ENCODE measurements at regions not wholly inside any gene's neighbourhood (a gene's known extent, or its start where the extent isn't known, plus 50 kb on each side); places are given as distances from the start of the nearest gene placed in this dataset.

DNA sequence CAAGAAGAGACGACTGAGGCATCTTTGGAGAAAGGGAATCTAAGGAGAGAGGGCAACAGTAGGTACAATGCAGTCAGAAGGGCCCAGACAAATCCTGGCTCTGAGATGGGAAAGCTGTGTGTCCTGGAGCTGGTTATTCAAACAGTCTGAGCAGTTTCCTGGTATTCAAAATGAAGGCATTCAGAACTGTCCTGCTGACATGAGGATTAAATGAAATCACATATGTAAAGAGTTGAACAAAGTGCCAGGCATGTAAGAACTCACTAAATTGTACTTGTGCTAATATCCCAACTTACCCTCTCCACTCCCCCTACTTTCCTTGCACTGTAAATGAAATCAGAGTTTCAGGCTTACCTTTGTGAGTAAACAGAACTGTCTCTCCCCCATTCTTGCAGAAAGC, 60.9 kb upstream of the LDB2 start:
- Histone ChIP-seq H3K79me2 (ENCODE audit: low read length) (no peaks in the 10 kb centered on the region), H3K9ac (ENCODE audit: low read length) (no peak overlapping the region), H3K27me3 (ENCODE audit: low read length) (no peaks in the 10 kb centered on the region), H3K36me3 (ENCODE audit: low read depth, low read length) (no peaks in the 10 kb centered on the region), H3K4me3 (ENCODE audit: low read length) (no peak overlapping the region), H3K27ac (ENCODE audit: low read length) (no peak overlapping the region), H3K4me2 (ENCODE audit: low read length) (no peak overlapping the region), H4K20me1 (ENCODE audit: low read length) (no peaks in the 10 kb centered on the region), H3K9me2 (replicated peaks; ENCODE audit: low read length) (no peaks in the 10 kb centered on the region), H3K9me3 (ENCODE audit: low read length) (no peaks in the 10 kb centered on the region), H3F3A (ENCODE audit: low read length, unreplicated experiment) (no peaks in the 10 kb centered on the region), H2AFZ (ENCODE audit: low read length) (no peak overlapping the region), H3K4me1 (ENCODE audit: insufficient read depth, low read length) (no peaks in the 10 kb centered on the region)
- no peak for ATAC-seq
- ChIA-PET POLR2A (ENCODE audit: unreplicated experiment) (no interaction called here), CTCF (no interaction called here)
- intact Hi-C loops (cut with micrococcal nuclease), result no loop called here
- no TSS peak for BruUV-seq (replicated peaks)
- no peak for DNase-seq
- no peak for TF ChIP-seq EZH2phosphoT487 (IDR thresholded peaks at IDR 0.05; ENCODE audit: borderline replicate concordance, low read length)
- TF ChIP-seq CTCF (conservative IDR thresholded peaks at IDR 0.05; ENCODE audit: low read depth, low read length), result no peak
- TF ChIP-seq EZH2 (IDR thresholded peaks at IDR 0.05; ENCODE audit: low read length, unreplicated experiment), result no peak

DNA sequence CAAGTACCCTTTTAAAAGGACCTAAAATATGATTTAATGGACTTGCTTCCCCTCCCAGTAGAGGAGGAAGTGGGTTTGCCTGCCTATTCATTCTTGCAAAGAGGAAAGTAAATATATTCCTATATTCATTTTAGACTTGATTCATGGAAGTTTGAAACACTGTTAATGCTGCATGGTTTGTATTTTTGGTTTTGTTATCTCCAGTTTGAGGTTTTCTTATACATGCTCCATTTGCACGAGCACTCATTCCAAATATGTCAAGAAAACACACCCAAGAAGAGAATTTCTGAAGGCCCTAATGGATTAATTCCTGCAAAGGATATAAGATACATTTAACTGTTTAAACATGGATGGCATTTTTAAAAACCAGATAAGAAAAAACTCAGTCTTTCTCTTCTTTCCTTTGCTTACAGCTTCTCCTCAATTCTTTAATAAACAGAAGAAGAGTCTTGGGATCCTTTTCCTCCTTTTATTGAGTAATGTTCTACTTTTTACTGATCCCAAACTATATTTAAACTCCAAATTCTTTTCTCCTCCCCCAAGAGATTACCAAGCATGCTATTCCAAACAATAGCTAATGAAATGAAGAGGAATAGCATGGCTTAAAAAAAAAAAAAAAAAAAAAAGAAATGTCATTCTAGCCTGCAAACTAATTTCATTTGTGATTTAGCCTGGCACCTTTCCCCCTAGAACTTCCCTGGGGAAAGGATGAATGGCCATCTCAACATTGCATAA, 54.6 kb upstream of the LDB2 start:
- intact Hi-C loops (cut with micrococcal nuclease), result no loop called here
- TF ChIP-seq CTCF (conservative IDR thresholded peaks at IDR 0.05; ENCODE audit: low read depth, low read length) (no peak), EZH2 (IDR thresholded peaks at IDR 0.05; ENCODE audit: low read length, unreplicated experiment) (no peak), EZH2phosphoT487 (IDR thresholded peaks at IDR 0.05; ENCODE audit: borderline replicate concordance, low read length) (no peak)
- Histone ChIP-seq H3K9me2 (replicated peaks; ENCODE audit: low read length) (no peaks in the 10 kb centered on the region), H3K9me3 (ENCODE audit: low read length) (no peaks in the 10 kb centered on the region), H3F3A (ENCODE audit: low read length, unreplicated experiment) (no peaks in the 10 kb centered on the region), H3K4me2 (ENCODE audit: low read length) (no peak overlapping the region), H2AFZ (ENCODE audit: low read length) (no peak overlapping the region), H3K9ac (ENCODE audit: low read length) (no peak overlapping the region), H3K27ac (ENCODE audit: low read length) (no peak overlapping the region), H3K27me3 (ENCODE audit: low read length) (0 out of 2 replicates have a peak, but pooled peaks cover 3% of the 10 kb centered on the region), H3K36me3 (ENCODE audit: low read depth, low read length) (no peaks in the 10 kb centered on the region), H4K20me1 (ENCODE audit: low read length) (no peaks in the 10 kb centered on the region), H3K4me1 (ENCODE audit: insufficient read depth, low read length) (no peaks in the 10 kb centered on the region), H3K4me3 (ENCODE audit: low read length) (no peak overlapping the region), H3K79me2 (ENCODE audit: low read length) (no peaks in the 10 kb centered on the region)
- ATAC-seq (no peak), DNase-seq (no peak)
- ChIA-PET POLR2A (ENCODE audit: unreplicated experiment) (no interaction called here), CTCF (no interaction called here)
- BruUV-seq (replicated peaks), result no TSS peak

DNA sequence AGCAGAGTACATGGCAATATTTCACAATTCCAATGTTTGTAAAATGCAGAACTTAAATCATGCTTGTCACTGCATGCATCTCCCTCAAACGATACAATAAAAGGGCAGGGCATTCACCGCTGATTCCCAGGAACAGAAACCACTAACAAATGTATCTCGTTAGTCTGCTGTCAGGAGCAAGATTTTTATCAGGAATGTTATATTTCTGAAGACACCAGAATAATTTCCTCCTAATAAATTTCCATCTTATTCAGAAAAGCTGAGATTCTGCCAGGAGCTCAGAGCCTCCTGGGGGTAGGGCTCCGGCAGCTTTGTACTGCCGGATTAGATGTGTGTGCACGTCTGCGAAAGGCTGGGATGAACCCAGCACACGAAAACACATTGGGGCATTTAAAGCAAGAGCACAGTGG, 54.0 kb upstream of the LDB2 start:
- Histone ChIP-seq H4K20me1 (ENCODE audit: low read length) (no peaks in the 10 kb centered on the region), H3K9me3 (ENCODE audit: low read length) (no peaks in the 10 kb centered on the region), H3F3A (ENCODE audit: low read length, unreplicated experiment) (no peaks in the 10 kb centered on the region), H3K27me3 (ENCODE audit: low read length) (0 out of 2 replicates have a peak, but pooled peaks cover 3% of the 10 kb centered on the region), H3K4me2 (ENCODE audit: low read length) (no peak overlapping the region), H2AFZ (ENCODE audit: low read length) (no peak overlapping the region), H3K4me1 (ENCODE audit: insufficient read depth, low read length) (no peaks in the 10 kb centered on the region), H3K36me3 (ENCODE audit: low read depth, low read length) (no peaks in the 10 kb centered on the region), H3K4me3 (ENCODE audit: low read length) (no peak overlapping the region), H3K79me2 (ENCODE audit: low read length) (no peaks in the 10 kb centered on the region), H3K9me2 (replicated peaks; ENCODE audit: low read length) (no peaks in the 10 kb centered on the region), H3K27ac (ENCODE audit: low read length) (no peak overlapping the region), H3K9ac (ENCODE audit: low read length) (no peak overlapping the region)
- no TSS peak for BruUV-seq (replicated peaks)
- intact Hi-C loops (cut with micrococcal nuclease), result no loop called here
- POLR2A ChIA-PET (ENCODE audit: unreplicated experiment), result no interaction called here
- CTCF ChIA-PET, result no interaction called here
- TF ChIP-seq CTCF (conservative IDR thresholded peaks at IDR 0.05; ENCODE audit: low read depth, low read length), result no peak
- TF ChIP-seq EZH2 (IDR thresholded peaks at IDR 0.05; ENCODE audit: low read length, unreplicated experiment), result no peak
- TF ChIP-seq EZH2phosphoT487 (IDR thresholded peaks at IDR 0.05; ENCODE audit: borderline replicate concordance, low read length), result no peak
- DNase-seq (no peak), ATAC-seq (no peak)
